Stimulated activated CD8-positive, alpha-beta memory T cell treated with anti-CD3 and anti-CD28 coated beads, Interleukin-7, amount 100 ng/mL, for 48 hours (primary cell): ENCODE measurements at regions not wholly inside any gene's neighbourhood (a gene's known extent, or its start where the extent isn't known, plus 50 kb on each side); places are given as distances from the start of the nearest gene placed in this dataset.
"Not testable (repeated sequence)": the region's sequence is repeated elsewhere in the genome, so short reads cannot be mapped to it uniquely, and the experiment has no call there.

Experiments
- DNase-seq, 2 donors: peaks; one replicate each; pipeline ENCODE4 v3.0.0-alpha.2; 2020; ENCODE audit warnings: low read depth in 1 of 2; ENCODE audit errors: extremely low read depth in 1 of 2

DNA sequence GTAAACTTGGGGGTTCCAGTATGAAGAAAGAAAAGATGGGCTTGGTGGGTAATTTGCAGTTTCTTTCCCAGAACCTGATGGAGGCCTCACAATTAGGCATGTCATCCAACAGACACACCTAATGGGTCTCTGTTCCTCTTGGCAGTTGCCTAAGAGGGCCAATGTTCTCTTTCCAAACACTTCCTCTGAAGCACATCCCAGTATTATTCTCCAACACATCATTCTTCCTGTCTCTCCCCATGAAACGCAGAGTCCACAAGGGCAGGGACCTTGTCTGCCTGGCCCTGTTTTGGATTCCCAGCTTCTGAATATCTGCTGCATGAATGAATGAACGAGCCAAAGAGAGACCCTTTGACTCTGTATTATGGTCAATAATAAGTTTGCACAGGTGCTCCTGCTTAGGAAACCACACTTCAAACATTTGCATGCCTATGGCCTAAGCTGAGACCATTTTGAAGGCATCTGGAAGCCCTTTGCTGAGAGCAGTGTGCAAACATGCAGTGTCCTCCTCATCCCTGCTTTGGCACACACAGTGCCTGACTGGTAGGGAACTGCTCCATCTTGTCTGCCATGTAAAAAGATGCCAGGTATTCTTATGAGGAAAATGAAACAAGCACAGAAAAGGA lies 100.9 kb upstream of the CHST15 start:
- no peak for DNase-seq

DNA sequence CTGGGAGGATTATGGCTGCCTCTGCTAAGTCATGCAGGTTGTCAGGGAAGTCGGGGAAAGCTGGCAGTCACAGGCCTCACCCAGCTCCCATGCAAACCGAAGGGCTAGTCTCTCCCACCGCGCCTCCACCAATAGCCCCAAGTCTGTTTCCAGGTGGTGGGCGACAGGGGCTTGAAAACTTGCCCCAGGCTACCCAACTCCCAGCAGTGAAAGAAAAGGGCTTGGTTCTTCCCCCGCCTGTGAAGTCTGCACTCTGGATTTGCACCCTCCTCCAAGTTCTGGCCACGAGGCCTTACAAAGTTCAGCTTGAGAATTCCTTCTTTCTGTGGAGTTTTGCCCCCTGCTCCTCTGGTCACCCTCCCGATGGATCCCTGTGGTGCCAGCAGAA lies 99.9 kb upstream of the CHST15 start:
- DNase-seq, result no peak

DNA sequence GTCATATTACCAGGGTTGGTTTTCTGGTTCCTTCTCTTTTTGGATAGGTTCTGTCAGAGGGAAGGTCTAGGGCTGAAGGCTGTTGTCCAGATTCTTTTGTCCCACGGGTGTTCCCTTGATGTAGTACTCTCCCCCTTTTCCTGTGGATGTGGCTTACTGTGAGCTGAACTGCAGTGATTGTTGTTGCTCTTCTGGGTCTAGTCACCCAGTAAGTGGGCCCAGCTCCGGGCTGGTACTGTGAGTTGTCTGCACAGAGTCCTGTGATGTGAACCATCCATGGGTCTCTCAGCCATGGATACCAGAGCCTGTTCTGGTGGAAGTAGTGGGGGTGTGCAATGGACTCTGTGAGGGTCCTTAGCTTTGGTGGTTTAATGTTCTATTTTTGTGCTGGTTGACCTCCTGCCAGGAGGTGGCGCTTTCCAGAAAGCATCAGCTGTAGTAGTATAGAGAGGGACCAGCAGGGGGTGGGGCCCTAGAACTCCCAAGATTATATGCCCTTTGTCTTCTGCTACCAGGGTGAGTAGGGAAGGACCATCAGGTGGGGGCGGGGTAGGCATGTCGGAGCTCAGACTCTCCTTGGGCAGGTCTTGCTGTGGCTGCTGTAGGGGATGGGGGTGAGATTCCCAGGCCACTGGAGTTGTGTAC lies 99.4 kb upstream of the CHST15 start:
- not testable (repeated sequence) for DNase-seq

DNA sequence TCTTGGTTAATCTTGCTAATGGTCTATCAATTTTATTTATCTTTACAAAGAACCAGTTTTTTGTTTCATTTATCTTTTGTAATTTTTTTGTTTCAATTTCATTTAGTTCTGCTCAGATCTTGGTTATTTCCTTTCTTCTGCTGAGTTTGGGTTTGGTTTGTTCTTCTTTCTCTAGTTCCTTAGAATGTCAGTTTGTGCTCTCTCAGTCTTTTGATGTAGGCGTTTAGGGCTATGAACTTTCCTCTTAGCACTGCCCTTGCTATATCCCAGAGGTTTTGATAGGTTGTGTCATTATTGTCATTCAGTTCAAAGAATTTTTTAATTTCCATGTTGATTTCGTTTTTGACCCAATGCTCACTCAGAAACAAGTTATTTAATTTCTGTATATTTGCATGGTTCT lies 97.1 kb upstream of the CHST15 start:
- DNase-seq, result not testable (repeated sequence)

DNA sequence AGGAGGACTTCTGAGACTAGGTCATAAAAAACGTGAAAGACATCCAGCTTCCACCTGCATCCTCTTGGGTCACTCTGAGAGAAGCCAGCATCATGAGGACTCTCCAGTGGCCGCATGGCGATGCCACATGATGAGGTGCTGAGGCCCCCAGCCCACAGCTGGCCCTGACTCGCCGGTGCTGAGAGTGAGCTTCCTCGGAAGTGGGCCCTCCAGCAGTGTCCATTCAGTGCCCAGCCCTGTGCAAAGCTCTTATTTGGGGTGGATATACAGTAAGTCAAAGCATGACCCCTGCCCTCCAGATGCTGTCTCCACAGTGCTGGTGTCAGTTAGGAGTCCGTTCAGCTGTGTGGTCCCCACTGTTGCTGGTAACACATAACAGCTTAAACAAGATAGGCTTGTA lies 93.6 kb upstream of the CHST15 start:
- DNase-seq, result no peak

DNA sequence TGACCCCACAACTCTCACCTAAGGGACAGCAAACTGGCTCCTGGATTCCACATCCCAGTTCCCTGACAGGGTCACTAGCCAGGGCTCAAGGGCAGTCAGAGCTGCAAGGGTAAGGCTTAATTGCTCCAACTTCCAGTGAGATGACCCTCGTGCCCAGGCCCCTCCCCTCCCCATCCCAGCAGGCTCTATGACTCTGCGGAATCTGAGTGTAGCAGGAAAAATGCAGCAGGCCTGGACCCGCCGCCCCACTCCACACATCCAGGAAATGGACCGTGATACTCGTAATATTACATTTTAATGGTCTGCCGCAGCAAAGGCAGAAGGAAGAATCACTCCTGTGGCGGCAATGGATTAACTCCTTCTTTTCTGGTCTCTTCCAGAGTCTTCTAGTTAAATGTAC lies 91.7 kb upstream of the CHST15 start:
- DNase-seq, result no peak

DNA sequence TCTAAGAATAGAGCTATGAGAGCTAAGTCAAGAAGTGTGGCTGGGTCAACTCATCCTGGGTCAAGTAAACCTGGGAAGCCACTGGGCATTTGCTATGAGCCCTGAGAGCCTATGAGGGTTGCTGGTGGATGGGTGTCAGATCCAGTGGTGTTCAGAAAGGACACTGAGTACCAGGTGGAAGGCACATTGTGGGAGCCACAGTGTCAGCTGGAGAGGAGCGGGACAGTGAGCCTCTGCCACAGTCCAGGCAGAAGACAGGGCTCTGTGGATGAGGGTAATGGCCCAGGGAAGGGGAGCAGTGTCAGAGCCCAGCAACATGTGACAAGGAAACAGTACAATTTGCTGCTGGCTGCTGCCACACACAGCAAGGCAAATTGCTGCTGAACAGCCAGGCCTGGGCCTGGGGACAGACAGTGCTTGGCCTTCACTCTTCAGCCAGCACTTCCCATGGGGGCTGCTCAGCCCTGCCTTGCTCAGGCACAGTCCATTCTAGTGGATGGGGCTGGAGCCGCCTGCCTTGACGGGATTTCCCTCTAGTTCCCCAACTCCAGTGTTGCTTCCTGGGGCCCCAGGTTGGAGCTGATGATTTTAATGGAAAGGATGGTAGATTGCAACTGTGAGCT lies 90.9 kb upstream of the CHST15 start:
- no peak for DNase-seq

DNA sequence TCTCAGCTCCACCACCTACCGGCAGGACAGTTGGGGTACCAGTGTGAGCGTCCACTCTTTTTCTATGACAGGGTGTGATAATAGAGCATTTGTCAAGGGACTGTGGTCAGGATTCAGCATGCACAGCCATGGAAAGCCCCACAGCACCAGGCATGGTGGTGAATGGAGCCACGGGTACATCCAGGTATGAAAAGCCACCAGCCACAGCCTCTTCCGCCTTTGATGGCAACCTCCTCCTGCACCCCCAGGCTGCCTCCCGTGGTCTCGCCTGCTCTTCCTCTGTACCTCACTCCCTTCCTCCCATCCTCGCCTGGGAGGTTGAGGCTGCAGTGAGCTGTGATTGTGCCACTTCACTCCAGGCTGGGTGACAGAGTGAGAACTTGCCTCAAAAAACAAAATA lies 90.2 kb upstream of the CHST15 start:
- no peak for DNase-seq

DNA sequence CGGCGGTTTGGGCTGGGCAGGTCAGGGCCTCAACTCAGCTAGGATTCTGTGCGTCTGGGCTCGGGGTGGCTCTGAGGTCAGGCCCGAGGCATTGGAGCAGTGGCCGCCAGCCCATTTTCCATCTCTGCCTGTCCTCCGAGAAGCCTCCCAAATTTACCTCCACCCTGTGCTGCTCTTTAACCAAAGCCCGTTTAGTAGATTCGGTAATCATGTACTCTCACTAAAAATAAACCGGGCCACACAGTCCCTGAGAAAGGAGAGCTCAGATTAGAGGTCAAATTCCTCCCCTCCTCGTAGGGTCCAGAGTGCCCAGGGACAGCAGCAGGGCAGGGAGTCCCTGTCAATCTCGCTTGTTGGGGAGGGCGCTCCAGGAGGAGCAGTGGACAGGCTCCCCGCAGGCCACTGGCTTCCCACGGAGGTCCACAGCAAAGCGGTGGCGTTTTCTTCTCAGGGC lies 88.7 kb upstream of the CHST15 start:
- DNase-seq, result no peak

DNA sequence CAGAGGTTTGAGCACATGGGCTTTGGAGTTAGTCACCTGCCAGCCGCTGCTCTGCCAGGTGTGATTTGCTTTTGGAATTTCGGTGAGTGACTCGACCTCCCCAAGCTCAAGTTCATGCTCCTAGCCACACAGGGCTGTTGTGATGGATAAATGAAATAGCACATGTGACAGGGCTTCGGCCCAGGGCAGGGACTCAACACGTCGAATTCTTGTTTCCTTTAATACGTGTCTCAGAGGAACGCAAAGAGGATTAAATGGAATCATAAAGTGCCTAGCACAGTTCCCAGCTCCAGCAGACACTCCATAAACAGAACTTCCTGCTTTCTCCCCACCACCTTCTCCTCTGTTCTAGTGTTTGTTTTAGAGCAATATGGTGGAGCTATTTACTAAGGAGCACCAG lies 88.3 kb upstream of the CHST15 start:
- DNase-seq, result no peak

DNA sequence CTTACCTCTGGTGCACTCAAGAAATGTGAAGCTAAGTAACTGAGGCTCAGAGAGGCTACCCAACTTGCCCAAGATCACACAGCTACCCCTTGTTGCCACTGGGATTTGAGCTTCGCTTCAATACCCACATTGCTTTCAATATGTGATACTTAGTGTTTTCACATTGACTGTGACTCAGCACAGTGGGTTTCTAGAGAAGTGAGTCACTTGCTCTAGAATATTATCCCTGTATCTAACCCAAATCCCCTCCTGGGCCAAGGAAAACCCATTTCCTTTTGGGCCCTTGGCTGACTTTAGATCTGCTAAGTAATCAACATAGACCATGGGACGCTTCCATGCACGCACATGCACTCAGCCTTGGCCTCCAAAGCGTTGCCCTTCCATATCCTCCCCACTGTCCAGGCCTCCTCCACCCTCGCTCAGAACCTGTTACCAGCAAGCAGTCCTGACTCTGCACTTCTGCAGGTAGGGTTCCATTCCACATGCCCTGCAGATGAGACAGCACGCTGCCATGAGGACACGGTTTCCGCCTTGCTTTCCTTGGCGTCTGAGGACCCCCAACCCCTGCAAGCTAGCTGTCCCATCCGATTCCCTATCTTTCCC lies 87.7 kb upstream of the CHST15 start:
- no peak for DNase-seq

DNA sequence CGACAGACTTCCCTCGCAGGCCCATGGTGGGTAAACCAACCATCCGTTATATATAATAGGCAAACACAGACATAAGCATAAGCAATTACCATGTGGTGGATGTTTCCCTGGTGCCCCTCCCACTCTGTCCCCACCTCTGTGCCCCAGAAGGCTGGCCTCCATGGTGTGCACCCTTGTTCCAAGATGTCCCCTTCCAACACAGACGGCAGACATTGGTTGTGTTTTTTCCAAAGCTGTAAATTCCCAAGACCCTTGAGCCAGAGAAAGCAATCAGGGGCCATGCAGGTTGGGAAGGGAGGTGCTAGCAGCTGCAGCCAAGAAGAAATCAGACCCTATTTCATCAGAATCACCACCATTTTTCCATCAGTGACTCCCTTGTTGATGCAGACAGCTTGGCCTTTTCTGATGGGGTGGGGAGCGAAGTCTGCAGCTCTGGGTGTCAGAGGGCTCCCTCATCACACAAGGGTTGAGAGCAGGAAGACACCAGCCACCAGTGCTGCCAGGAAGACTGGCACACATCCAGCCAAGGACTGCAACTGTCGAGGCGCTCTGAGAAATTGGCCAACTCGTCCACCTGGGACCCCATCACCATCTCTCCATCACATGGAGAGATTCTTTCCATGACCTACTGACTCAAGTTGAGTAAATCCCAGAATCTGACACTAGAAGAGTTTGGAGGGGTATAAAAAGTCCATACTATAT lies 86.8 kb upstream of the CHST15 start:
- DNase-seq, result no peak

DNA sequence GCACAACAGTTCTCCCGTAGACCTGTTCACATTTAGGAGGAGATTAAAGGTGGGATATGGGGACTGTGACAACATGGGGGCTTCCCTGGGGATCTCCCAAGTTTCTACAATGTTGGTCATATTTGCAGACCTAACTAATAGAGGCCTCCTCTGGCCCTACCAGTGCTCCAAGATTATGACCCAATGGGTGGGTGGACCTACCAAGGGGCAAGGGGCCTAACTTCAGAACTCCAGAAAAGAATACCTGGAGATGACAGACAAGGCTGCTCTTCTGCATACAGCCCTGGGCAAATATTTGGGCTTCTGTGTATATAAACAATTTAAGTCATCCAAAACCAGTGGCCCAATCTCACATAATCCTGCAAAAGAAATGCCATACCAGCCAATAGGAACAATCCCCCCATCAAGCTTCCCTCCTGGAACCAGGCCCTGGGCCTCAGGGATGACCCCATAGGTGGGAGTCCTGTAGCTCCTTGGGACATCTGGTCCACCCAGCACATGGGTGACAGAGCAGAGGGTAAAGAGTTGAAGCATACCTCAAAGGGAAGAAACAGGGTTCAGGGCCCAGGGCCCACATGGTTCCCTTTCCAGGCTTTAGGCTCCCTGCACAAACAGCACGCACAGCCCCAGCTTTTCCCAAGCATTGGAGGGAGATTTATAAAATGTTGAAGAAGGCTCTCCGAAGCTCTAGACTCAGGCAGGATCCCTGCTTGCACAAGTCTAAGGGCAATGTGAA lies 86.1 kb upstream of the CHST15 start:
- DNase-seq, result no peak

DNA sequence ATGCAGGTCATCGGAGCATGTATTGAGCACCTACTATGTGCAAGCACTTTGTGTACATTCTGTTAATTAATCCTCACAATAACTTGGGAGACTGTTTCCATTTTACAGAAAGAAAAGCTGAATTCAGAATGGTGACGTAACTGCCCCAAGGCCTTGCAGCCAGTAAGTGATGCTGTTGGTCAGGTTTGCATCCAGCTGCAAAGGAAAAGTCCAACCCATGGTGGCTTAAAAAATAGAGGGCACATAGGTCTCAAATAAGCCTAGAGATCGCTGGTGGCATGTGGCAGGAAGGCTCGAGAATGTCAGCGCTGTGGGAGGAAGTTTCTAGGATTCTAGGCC lies 83.8 kb upstream of the CHST15 start:
- no peak for DNase-seq

DNA sequence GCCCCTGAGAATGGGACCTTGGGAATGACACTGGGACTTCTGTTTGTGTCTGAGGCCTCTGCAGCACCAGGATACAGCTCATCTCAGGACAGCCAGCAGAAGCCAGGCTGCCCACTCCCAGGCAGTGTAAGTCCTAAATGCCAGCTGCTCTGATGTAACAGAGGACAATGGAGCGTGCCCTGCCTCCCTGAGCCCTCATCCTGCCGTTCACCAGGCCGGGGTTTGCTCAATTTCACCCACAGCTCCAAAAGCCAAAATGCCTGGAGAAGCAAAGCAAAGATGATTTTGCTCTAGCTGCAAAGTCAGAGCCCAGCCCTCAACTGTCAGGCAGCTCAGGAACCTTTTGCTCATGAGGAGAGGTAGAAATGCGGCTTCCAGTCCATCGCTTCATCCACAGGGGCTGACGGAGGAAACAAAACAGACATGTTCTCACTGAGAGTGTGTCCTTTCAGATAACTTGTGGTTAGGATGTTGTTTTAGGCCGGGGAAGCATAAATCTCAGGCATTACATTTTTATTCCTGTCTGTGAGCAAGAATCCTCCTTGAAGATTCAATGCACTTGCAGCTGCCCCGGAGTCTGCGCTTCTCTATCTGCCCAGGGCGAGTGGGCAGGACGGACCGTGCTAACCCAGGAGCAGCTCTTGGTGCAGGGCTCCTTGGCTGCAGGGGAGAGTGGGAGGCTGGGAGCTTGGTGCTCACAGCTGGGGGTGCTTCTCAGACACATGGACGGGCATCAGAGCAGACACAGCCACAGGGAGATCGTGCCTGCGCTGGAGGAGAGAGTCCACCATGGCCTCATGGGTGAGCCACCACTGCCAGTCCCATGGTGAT lies 83.2 kb upstream of the CHST15 start:
- DNase-seq, result no peak

DNA sequence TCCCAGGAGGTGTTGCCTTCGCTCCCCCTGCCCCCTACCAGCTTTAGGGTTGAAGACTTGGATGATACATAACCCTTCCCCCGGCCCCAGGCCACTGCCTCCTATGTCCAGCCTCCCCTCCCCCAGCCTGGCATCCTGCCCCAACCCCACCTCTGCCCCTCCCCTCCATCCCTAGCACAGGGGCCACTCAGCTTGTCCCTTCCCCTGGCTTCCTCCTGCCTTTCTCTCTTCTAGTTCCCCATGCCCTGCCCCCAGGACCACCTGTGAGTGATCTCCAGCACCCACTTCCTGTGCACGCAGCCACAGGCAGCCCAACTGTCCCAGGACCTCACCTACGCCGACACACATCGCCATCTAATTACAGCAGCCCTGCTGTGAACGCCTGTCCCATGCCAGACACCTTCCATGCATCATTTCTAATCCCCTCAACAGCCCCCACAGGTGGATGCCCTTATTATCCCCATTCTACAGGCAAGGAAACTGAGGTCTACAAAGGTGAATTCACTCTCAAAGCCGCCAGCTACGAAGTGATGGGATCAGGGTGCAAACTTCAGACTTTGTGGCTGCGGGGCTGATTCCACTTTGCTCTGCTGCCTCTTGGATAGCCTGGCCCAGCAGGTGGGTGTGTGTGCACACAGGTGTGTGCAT lies 82.4 kb upstream of the CHST15 start:
- DNase-seq, result no peak

DNA sequence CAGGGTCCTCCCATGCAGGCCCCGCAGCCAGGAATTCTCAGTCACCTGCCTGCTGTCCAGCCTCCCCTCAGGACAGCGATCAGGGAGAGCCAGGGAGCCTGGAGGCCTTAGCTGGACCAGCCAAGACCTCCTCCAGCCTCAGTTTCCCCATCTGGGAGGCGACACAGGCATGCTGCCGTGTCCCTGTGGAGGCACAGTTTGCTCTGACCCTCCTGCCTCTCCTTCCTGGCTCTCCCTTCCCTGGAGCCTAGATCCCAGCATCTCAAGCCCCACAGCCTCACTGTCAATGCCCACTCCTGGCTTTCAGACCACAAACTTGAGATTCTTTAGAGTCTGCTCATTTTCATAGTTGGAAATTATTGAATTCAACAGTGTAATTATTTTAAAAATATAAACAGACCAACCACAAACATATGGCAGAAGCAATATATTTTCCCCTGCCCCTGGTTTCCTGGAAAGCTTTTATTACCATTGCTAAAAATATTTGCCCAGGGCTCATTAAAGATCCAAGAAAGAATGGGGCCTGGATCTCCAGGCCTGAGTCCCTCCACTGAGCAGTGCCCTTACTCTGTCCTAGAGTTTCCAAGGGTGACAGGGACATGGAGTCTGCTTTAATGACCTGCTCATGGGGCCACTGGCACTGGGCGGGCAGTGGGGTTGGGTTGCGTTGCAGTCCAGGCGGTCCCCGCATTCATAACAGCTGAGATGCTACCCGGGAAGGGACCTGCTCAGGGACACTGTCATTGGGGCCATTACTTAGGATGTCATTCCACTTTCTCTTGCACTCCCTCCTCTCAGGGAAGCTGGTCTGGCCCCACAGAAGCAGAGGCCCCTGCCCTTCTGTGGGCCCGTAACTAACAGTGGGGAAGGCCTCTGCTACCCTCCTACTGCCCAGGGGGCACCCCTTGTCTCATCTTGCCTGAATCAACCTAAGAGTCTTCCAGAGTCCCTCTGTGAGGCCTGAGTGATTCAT lies 81.6 kb upstream of the CHST15 start:
- no peak for DNase-seq

DNA sequence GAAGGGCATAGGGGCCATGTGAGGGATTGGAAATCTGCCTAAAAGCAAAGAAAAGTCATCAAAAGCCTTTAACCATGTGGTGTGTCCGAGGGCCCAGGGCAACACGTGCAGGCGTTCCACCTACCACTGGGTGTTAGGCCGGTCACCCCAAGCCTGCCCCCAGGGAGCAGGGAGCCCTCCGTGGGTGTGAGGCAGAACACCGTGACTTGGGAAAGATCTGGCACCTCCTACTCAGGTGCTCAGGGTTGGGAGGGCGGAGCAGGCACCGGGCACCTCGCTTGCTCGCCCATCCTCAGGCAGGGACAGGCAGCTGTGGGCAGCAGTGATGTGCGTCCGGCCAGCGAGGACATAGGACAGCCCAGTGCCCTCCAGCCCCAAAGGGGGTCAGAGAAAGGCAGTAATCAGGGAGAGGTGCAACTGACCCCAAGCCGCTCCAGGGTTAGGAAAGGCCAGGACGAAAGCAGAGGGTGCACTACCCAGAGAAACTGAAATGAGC lies 80.7 kb upstream of the CHST15 start:
- DNase-seq, result no peak
